ENCODE measurements at regions not wholly inside any gene's neighbourhood (a gene's known extent, or its start where the extent isn't known, plus 50 kb on each side); places are given as distances from the start of the nearest gene placed in this dataset.

GRCh38 chr15:98221577-98221976 is 261.1 kb downstream of the ARRDC4 start:
- no TSS peak for BruUV-seq (replicated peaks)
- no peak for DNase-seq (ENCODE audit: low spot score)
- no peaks in the 10 kb centered on the region for H3K4me1 ChIP-seq (ENCODE audit: insufficient read depth, low read length, poor library complexity, severe bottlenecking)
- POLR2A ChIA-PET: no interaction called here
- CTCF ChIA-PET (ENCODE audit: unreplicated experiment): no interaction called here
- H3K79me2 ChIP-seq (ENCODE audit: insufficient read depth, low read depth, low read length): no peaks in the 10 kb centered on the region
- H3K27ac ChIP-seq (ENCODE audit: low read depth, low read length, poor library complexity, severe bottlenecking): no peak overlapping the region
- no peak overlapping the region for H3K4me2 ChIP-seq (ENCODE audit: low read length)
- intact Hi-C loops (cut with micrococcal nuclease; ENCODE audit: unreplicated experiment): no loop called here
- no peaks in the 10 kb centered on the region for H3K9me2 ChIP-seq (ENCODE audit: insufficient read depth, low read length)
- no peaks in the 10 kb centered on the region for H3K9me3 ChIP-seq (ENCODE audit: low read length)
- no peaks in the 10 kb centered on the region for H4K20me1 ChIP-seq (ENCODE audit: insufficient read depth, low read length)
- no peaks in the 10 kb centered on the region for H3K36me3 ChIP-seq (ENCODE audit: insufficient read depth, low read length)
- TF ChIP-seq EZH2phosphoT487 (IDR thresholded peaks at IDR 0.05; ENCODE audit: borderline replicate concordance, low read depth, low read length) (no peak), CTCF (conservative IDR thresholded peaks at IDR 0.05; ENCODE audit: low read length) (no peak)
- H3K4me3 ChIP-seq (ENCODE audit: low read depth, low read length, poor library complexity, severe bottlenecking): no peak overlapping the region
- H2AFZ ChIP-seq (ENCODE audit: low read length): no peak overlapping the region

- Histone ChIP-seq H3K4me3 (ENCODE audit: low read depth, low read length, poor library complexity, severe bottlenecking) (no peak overlapping the region), H3K9me3 (ENCODE audit: low read length) (no peaks in the 10 kb centered on the region), H3K4me2 (ENCODE audit: low read length) (no peak overlapping the region), H4K20me1 (ENCODE audit: insufficient read depth, low read length) (no peaks in the 10 kb centered on the region), H3K4me1 (ENCODE audit: insufficient read depth, low read length, poor library complexity, severe bottlenecking) (no peaks in the 10 kb centered on the region), H3K79me2 (ENCODE audit: insufficient read depth, low read depth, low read length) (no peaks in the 10 kb centered on the region), H2AFZ (ENCODE audit: low read length) (no peak overlapping the region), H3K9me2 (ENCODE audit: insufficient read depth, low read length) (no peaks in the 10 kb centered on the region), H3K27ac (ENCODE audit: low read depth, low read length, poor library complexity, severe bottlenecking) (no peak overlapping the region), H3K36me3 (ENCODE audit: insufficient read depth, low read length) (no peaks in the 10 kb centered on the region)
- ChIA-PET CTCF (ENCODE audit: unreplicated experiment) (no interaction called here), POLR2A (no interaction called here)
- no peak for TF ChIP-seq CTCF (conservative IDR thresholded peaks at IDR 0.05; ENCODE audit: low read length)
- TF ChIP-seq EZH2phosphoT487 (IDR thresholded peaks at IDR 0.05; ENCODE audit: borderline replicate concordance, low read depth, low read length): no peak
- intact Hi-C loops (cut with micrococcal nuclease; ENCODE audit: unreplicated experiment): no loop called here
- no TSS peak for BruUV-seq (replicated peaks)
- no peak for DNase-seq (ENCODE audit: low spot score)
These were observed 265.6 kb downstream of the ARRDC4 start for GRCh38 chr15:98226149-98226548.

GRCh38 chr15:98226578-98226977 is 266.1 kb downstream of the ARRDC4 start:
- Histone ChIP-seq H3K9me3 (ENCODE audit: low read length) (no peaks in the 10 kb centered on the region), H3K4me1 (ENCODE audit: insufficient read depth, low read length, poor library complexity, severe bottlenecking) (no peaks in the 10 kb centered on the region), H2AFZ (ENCODE audit: low read length) (no peak overlapping the region), H3K9me2 (ENCODE audit: insufficient read depth, low read length) (no peaks in the 10 kb centered on the region), H3K79me2 (ENCODE audit: insufficient read depth, low read depth, low read length) (no peaks in the 10 kb centered on the region), H3K27ac (ENCODE audit: low read depth, low read length, poor library complexity, severe bottlenecking) (no peak overlapping the region), H3K4me3 (ENCODE audit: low read depth, low read length, poor library complexity, severe bottlenecking) (no peak overlapping the region), H3K36me3 (ENCODE audit: insufficient read depth, low read length) (no peaks in the 10 kb centered on the region), H4K20me1 (ENCODE audit: insufficient read depth, low read length) (no peaks in the 10 kb centered on the region), H3K4me2 (ENCODE audit: low read length) (no peak overlapping the region)
- intact Hi-C loops (cut with micrococcal nuclease; ENCODE audit: unreplicated experiment): no loop called here
- no peak for TF ChIP-seq EZH2phosphoT487 (IDR thresholded peaks at IDR 0.05; ENCODE audit: borderline replicate concordance, low read depth, low read length)
- TF ChIP-seq CTCF (conservative IDR thresholded peaks at IDR 0.05; ENCODE audit: low read length): no peak
- DNase-seq (ENCODE audit: low spot score): no peak
- CTCF ChIA-PET (ENCODE audit: unreplicated experiment): no interaction called here
- BruUV-seq (replicated peaks): no TSS peak
- POLR2A ChIA-PET: no interaction called here
